IPS DF 6.9 (cell line): ENCODE measurements at regions not wholly inside any gene's neighbourhood (a gene's known extent, or its start where the extent isn't known, plus 50 kb on each side); places are given as distances from the start of the nearest gene placed in this dataset.
A peak's percentile ranks its signal among the peaks of the same experiment; 100 is the strongest.
"Not testable (repeated sequence)": the region's sequence is repeated elsewhere in the genome, so short reads cannot be mapped to it uniquely, and the experiment has no call there.

Source experiments
- DNase-seq: peaks from one replicate; pipeline ENCODE4 v3.0.0-alpha.2; 2013; ENCODE audit warnings: low read depth, low spot score
- H3K27ac ChIP-seq: one replicate; pipeline ENCODE4 v1.5.1; 2013; ENCODE audit warnings: low read length, control low read depth
- H3K27me3 ChIP-seq: 2 replicates; pipeline ENCODE4 v1.6.1; 2013; ENCODE audit warnings: mild to moderate bottlenecking, low read length; ENCODE audit not compliant: control insufficient read depth, insufficient read depth
- H3K36me3 ChIP-seq: 2 replicates; pipeline ENCODE4 v1.6.1; 2013; ENCODE audit warnings: low read length; ENCODE audit not compliant: control insufficient read depth, insufficient read depth
- H3K4me1 ChIP-seq: 2 replicates; pipeline ENCODE4 v1.6.1; 2013; ENCODE audit warnings: low read length; ENCODE audit not compliant: control insufficient read depth, insufficient read depth
- H3K4me3 ChIP-seq: 2 replicates; pipeline ENCODE4 v1.5.1; 2013; ENCODE audit warnings: mild to moderate bottlenecking, low read length
- H3K9me3 ChIP-seq: 2 replicates; pipeline ENCODE4 v1.6.1; 2013; ENCODE audit warnings: low read length, inconsistent platforms; ENCODE audit not compliant: control insufficient read depth, insufficient read depth
- WGBS: extraction: QIAGEN DNeasy Blood & Tissue Kit; methylation state at CpG from one replicate; pipeline ENCODE4 v1.1.7; 2013; ENCODE audit warnings: mixed read lengths, missing lambda C conversion rate; ENCODE audit not compliant: insufficient read length, insufficient coverage; 5-methylcytosine and 5-hydroxymethylcytosine counted together

DNA sequence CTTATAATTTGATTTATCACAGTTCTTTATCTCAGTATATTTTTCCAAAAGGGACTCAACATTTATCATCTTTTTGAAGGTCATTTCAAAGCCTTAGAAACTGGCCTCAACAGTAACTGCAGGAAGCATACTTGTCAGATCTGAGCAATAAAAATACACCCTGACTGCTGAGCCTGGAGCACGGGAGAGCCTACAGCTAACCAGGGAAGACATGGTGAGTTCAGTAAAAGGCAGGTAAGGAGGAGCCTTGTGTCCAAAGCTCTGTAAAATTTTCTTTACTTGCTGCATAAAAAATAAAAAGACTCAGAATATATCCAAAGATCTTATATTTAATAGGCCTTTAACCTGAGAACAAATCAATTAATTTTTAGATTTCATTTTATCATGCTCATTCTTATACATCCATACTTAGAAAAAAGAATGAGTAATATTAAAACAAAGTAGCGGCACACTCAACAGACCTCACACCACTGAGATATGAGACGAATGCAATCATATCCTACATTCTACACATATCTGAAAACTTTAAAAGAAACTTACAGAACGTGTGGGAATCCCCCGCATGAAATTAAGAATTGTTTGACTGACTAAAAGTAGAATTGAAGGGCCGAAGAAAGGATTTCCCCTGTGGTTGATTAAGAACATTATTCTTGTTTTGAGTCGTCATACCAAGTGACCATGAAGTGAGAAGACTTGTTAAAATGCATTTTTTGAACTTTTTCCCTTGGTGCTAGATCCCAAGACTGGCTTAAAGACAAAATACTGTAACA lies 296.4 kb upstream of the MKLN1 start:
- Histone ChIP-seq H3K36me3 (no peaks in the 10 kb centered on the region), H3K27ac (no peak overlapping the region), H3K9me3 (no peaks in the 10 kb centered on the region), H3K27me3 (no peaks in the 10 kb centered on the region), H3K4me1 (peaks cover 2% of the 10 kb centered on the region; the same call in 1 of the 2 replicates), H3K4me3 (no peak overlapping the region)
- DNase-seq, result no peak
- WGBS, result no CpG with 5 or more reads among the region's 7 CpGs

DNA sequence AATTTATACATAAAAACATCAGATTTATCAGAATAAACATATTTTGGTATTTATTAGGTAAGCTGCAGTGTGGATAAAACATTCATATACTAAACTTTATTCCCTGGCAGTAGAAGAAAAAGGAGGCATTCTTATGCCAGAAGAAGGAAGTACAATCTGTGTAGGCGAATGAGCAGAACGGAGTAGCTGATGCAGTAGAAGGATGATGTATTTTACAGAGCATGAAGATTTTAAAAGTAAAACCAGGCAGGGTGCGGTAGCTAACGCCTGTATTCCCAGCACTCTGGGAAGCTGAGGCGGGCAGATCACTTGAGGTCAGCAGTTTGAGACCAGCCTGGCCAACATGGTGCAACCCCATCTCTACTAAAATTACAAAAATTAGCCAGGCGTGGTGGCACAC lies 294.9 kb upstream of the MKLN1 start:
- no peak overlapping the region for H3K27ac ChIP-seq
- no CpG with 5 or more reads among the region's 6 CpGs for WGBS
- no peaks in the 10 kb centered on the region for H3K4me1 ChIP-seq

DNA sequence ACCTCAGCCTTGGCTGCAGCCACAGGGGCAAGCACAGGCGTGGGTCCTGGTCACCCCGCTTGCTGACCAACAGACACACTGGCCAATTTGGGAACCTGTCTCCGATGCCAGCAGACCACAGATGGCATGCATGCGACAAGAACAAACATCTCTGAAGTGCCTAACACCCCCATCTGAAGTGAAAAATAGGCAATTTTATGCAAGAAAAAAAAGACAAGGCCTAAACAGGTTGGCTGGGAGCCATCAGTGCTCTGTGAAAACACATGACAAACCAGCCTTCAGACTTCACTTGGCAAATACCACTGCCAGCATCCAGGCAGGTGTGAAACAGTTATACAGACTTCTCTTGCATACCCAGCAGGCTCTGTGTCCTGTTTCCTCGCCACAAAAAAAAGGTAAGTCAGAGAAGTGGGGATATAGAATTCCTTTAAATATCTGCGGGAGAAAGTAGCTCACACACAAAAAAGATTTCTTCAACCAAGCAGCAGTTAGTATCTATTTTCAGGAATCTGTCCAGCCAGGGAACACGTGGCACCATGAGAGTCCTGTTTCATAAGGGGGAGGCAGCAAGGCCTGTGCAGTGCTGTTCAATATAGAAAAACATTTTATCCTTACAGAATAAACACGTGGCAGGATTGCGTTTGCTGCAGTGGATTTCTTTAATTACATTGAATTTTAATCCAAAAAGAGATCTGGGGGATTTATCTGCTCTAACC lies 293.4 kb upstream of the MKLN1 start:
- H3K36me3 ChIP-seq, result no peaks in the 10 kb centered on the region
- H3K27ac ChIP-seq, result no peak overlapping the region
- WGBS, result no CpG with 5 or more reads among the region's 9 CpGs
- no peak for DNase-seq
- H3K4me3 ChIP-seq, result no peak overlapping the region
- no peaks in the 10 kb centered on the region for H3K4me1 ChIP-seq
- no peaks in the 10 kb centered on the region for H3K27me3 ChIP-seq
- H3K9me3 ChIP-seq, result no peaks in the 10 kb centered on the region

More for the DNA sequence above, 294.9 kb upstream of the MKLN1 start:
- H3K4me3 ChIP-seq, result no peak overlapping the region
- no peak for DNase-seq
- no peaks in the 10 kb centered on the region for H3K27me3 ChIP-seq
- no peaks in the 10 kb centered on the region for H3K9me3 ChIP-seq
- H3K36me3 ChIP-seq, result no peaks in the 10 kb centered on the region

DNA sequence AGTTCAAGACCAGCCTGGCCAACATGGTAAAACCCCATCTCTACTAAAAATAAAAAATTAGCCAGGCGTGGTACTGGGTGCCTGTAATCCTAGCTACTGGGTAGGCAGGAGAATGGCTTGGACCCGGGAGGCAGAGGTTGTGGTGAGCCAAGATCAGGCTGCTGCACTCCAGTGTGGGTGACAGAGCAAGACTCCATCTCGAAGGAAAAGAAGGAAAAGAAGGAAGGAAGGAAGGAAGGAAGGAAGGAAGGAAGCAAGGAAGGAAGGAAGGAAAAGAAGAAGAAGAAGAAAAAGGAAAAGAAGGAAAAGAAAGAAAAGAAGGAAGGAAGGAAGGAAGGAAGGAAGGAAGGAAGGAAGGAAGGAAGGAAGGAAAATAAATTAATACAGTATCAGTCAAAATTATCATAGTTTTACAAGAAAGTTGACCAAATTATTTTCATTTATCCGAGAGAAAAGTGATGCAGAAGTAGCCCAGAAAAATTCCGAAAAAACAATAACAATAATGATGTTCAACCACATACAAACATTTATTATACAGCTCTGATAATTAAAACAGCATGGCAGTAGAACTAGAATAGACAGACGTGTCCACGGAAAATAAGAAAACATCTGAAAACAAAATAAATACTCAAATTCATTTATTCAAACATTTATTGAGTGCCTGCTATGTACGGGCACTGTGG lies 292.4 kb upstream of the MKLN1 start:
- no peaks in the 10 kb centered on the region for H3K4me1 ChIP-seq
- H3K9me3 ChIP-seq, result no peaks in the 10 kb centered on the region
- no peak overlapping the region for H3K27ac ChIP-seq
- H3K4me3 ChIP-seq, result no peak overlapping the region
- no peak for DNase-seq
- H3K27me3 ChIP-seq, result no peaks in the 10 kb centered on the region
- no peaks in the 10 kb centered on the region for H3K36me3 ChIP-seq
- WGBS, result no CpG with 5 or more reads among the region's 8 CpGs

DNA sequence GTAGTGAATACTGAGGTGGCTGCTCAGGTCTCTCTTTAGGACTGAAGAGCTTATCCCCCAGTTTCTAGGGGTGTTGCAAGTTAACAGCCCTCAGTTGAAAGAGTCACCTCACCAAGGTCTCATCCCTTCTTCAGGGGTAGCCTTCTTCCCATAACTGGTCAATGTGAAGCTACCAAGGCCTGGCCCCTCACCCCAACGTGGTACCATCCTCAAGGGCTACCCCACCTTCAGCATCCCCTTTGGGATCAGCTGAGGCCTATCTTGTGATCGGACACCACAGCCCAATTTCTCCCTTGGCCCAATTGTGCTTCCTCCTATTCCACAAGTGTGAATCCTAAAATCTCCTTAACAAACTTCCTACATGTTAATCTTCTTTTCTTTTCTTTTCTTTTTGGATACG lies 289.5 kb upstream of the MKLN1 start:
- Histone ChIP-seq H3K9me3 (no peaks in the 10 kb centered on the region), H3K4me1 (no peaks in the 10 kb centered on the region), H3K27me3 (no peaks in the 10 kb centered on the region), H3K36me3 (no peaks in the 10 kb centered on the region), H3K4me3 (no peak overlapping the region), H3K27ac (no peak overlapping the region)
- no peak for DNase-seq
- no CpG with 5 or more reads among the region's 3 CpGs for WGBS

DNA sequence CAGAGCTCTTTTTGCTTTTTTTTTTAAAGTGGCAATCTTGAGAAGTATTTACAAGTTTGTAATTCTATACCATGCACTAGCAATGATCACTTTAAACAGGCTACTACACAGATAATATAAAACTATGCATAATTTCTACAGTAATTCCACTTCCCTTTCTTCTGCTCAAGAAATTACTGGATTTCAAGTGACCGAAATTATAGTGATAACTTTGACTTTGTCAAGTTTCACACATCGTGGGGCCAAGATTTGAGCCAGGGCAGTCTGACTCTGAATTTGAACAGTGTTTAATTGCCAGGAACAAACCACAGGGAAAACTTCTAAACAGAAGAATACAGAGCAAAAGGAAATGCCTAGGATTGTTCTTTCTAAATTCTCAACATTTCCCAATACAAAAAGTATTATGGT lies 288.3 kb upstream of the MKLN1 start:
- Histone ChIP-seq H3K4me1 (no peaks in the 10 kb centered on the region), H3K36me3 (no peaks in the 10 kb centered on the region), H3K4me3 (no peak overlapping the region), H3K27ac (no peak overlapping the region), H3K9me3 (no peaks in the 10 kb centered on the region), H3K27me3 (no peaks in the 10 kb centered on the region)
- DNase-seq, result no peak
- no CpG with 5 or more reads among the region's 2 CpGs for WGBS

DNA sequence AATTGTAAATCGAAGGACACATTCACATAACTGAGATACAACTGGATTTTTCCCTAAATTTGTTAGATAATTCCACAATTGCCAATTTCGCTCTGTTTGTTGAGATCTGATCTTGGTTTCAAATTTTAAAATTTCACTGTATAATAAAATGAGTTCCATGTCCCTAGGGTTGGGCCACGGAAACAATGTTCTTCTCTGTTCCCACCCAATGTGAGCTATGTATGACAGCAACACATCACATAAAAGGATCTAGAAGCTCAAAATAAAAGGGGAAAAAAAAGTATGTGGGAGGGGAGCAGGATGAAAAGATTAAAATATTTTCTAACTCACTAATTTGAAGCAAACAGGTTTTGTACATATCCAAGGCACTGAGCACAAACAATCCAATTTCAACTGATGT lies 287.8 kb upstream of the MKLN1 start:
- H3K27ac ChIP-seq, result no peak overlapping the region
- H3K27me3 ChIP-seq, result no peaks in the 10 kb centered on the region
- DNase-seq, result no peak
- no peaks in the 10 kb centered on the region for H3K9me3 ChIP-seq
- no peaks in the 10 kb centered on the region for H3K4me1 ChIP-seq
- no CpG with 5 or more reads among the region's 3 CpGs for WGBS
- no peak overlapping the region for H3K4me3 ChIP-seq
- H3K36me3 ChIP-seq, result no peaks in the 10 kb centered on the region

DNA sequence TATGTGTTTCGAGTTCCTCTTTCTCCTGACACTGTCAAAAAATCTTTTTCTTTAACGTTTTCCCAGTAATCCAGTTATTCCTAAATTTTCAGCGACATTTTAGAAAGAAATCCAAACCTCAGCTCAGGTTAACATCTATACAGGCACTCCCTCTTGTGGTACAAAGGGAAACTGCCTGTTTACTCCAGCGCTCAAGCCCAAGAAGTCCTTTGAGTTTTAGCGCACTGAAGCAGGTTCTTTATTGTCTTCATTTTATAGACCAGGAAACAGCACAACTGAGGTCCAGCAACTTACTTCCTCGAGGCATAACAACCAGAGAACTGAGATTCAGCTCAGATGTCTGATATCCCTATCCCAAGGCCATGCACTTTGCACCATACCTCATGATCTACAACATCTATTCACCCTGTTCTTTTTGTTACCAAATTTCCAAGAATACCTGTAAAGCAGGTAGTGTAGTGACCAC lies 287.2 kb upstream of the MKLN1 start:
- no peaks in the 10 kb centered on the region for H3K9me3 ChIP-seq
- H3K27ac ChIP-seq, result no peak overlapping the region
- no peaks in the 10 kb centered on the region for H3K27me3 ChIP-seq
- DNase-seq, result peak; percentile 54
- H3K4me3 ChIP-seq, result no peak overlapping the region
- no peaks in the 10 kb centered on the region for H3K4me1 ChIP-seq
- no CpG with 5 or more reads among the region's 6 CpGs for WGBS
- H3K36me3 ChIP-seq, result no peaks in the 10 kb centered on the region

DNA sequence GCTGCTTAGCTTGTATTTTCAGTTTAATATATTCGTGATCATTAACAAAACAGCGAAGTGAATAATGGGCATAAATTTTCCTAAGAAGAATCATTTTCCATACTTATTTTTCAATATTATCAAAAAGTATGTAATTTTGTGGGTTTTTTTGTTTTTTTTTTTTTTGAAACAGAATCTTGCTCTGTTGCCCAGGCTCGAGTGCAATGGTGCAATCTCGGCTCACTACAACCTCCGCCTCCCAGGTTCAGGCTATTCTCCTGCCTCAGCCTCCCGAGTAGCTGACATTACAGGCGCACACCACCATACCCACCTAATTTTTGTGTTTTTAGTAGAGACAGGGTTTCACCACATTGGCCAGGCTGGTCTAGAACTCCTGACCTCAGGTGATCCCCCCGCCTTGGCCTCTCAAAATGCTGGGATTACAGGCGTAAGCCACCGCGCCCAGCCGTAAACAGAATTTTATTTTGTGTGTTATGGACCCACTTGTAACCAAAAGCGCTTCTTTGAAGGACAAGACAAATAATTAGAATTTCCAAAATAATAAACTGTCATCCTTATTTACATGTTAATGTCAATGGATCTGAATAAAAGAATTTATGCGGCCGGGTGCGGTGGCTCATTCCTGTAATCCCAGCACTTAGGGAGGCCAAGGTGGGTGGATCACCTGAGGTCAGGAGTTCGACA lies 286.5 kb upstream of the MKLN1 start:
- H3K4me1 ChIP-seq, DNase-seq, H3K9me3 ChIP-seq, H3K4me3 ChIP-seq, H3K36me3 ChIP-seq, H3K27me3 ChIP-seq, H3K27ac ChIP-seq: not testable (repeated sequence)
- WGBS, result no CpG with 5 or more reads among the region's 17 CpGs
